ENCODE measurements at regions not wholly inside any gene's neighbourhood (a gene's known extent, or its start where the extent isn't known, plus 50 kb on each side); places are given as distances from the start of the nearest gene placed in this dataset.

DNA sequence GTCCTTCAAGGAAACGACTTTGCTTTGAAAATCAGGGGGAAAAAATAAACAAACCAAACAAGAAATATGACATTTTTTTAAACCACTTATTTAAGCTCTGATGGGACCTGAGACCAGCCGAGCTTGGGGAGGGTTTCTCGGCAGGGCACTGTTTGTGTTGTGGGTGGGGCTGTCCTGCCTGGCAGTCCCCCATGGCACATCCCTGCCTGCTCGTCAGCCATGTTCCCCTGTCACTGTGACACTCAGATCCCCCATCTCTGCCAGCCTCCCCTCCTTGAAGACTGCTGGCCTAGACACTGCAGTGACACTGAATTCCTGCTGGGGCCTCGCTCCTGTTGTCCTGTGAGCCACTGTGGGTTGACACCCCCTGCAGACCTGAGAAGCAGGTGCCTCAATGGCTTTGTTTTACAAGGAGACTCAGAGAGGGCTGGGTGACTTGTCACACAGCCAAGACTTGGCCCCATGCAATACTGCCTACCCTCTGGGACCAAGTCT is 95.1 kb upstream of the PTPN1 start:
- no peak for DNase-seq (ENCODE audit: low spot score)
- TF ChIP-seq, protein P1, sequence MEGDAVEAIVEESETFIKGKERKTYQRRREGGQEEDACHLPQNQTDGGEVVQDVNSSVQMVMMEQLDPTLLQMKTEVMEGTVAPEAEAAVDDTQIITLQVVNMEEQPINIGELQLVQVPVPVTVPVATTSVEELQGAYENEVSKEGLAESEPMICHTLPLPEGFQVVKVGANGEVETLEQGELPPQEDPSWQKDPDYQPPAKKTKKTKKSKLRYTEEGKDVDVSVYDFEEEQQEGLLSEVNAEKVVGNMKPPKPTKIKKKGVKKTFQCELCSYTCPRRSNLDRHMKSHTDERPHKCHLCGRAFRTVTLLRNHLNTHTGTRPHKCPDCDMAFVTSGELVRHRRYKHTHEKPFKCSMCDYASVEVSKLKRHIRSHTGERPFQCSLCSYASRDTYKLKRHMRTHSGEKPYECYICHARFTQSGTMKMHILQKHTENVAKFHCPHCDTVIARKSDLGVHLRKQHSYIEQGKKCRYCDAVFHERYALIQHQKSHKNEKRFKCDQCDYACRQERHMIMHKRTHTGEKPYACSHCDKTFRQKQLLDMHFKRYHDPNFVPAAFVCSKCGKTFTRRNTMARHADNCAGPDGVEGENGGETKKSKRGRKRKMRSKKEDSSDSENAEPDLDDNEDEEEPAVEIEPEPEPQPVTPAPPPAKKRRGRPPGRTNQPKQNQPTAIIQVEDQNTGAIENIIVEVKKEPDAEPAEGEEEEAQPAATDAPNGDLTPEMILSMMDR (IDR thresholded peaks at IDR 0.05; ENCODE audit: extremely low read depth, missing control alignments), result no peak

DNA sequence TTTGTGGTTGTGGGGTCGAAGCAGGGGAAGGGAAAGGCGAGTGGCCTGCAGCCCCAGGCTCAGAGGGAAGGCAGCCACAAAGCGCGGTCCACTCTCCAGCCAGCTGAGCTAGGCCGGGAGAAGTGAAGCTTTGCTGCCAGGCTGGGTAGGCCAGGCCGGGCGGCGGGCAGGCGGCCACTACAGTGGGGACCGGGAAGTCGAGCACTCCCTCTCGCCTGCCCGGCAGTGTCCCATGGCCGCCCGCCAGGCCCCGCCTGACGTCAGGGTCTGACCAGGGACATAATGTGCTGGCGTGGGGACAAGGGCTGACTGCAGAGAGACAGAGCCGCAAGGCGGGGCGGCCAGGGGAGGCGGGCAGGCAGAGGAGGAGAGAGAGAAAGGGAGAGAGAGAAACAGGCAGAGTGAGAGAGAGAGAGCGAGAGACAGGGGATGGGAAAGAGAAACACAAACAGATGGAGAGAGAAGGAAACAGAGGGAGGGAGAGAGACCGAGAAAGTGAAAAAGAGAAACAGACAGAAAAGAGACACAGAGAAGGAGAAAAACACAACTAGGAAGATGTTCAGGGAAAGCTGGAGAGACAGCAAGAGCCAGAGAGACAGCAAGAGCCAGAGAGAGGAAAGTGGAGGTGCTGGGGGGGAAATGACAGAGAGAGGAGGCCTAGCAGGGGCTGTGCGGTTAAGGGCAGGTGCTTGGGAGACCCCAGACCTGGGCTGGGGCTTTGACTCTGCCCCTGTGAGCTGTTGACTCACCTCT is 94.5 kb upstream of the PTPN1 start:
- DNase-seq (ENCODE audit: low spot score), result no peak
- TF ChIP-seq, protein P1 (IDR thresholded peaks at IDR 0.05; ENCODE audit: extremely low read depth, missing control alignments), result no peak

DNA sequence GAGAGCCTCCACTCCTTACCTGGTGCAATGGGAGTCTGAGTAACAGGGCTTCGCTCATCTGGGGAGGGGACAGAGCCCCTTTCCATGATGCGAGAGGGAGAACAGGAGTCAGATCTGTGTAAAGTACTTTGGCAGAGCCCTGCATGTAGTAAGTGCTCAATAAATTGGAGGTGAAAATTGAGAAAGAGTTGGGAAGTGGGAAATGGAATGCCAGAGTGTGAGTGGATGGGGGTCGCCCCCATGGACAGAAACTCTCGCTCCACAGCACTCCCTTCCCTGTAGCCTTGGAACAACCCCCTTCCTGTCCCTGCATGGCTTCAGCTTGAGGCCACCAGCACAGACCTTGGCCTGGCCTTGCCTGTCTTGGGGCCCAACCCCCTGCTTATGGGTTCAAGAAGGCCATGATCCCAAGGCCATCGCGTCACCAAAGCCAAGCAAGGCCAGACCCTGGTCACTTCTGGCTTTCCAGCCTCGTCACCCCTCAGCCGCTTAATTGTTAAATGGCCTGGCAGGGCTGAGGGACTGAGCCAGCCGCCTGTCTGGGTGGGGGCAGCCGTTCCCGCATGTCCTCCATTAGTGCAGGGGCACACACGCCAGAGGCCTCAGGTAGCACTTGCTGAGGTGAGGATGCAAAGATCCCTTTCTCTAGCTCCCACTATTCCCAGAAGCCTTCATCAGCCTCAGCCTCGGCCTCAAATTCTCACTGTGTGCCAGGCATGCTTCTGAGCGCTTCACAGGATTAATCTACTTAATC is 93.7 kb upstream of the PTPN1 start:
- DNase-seq (ENCODE audit: low spot score), result no peak
- TF ChIP-seq, protein P1 (IDR thresholded peaks at IDR 0.05; ENCODE audit: extremely low read depth, missing control alignments), result no peak

DNA sequence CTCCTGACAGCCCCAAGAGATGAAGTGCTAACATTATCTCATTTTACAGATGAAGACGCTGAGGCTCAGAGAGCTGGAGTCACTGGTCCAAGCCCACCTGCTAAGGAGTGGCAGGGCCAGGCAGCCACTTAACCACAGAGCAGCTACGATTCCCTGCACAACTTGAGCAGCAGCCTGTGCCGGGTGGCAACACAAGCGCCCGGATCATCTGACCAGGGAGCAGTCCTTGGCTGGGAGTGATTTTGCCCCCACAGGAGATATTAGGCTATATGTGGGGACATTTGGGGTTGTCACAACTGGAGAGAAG is 93.2 kb upstream of the PTPN1 start:
- DNase-seq (ENCODE audit: low spot score), result no peak
- TF ChIP-seq, protein P1 (IDR thresholded peaks at IDR 0.05; ENCODE audit: extremely low read depth, missing control alignments), result no peak

DNA sequence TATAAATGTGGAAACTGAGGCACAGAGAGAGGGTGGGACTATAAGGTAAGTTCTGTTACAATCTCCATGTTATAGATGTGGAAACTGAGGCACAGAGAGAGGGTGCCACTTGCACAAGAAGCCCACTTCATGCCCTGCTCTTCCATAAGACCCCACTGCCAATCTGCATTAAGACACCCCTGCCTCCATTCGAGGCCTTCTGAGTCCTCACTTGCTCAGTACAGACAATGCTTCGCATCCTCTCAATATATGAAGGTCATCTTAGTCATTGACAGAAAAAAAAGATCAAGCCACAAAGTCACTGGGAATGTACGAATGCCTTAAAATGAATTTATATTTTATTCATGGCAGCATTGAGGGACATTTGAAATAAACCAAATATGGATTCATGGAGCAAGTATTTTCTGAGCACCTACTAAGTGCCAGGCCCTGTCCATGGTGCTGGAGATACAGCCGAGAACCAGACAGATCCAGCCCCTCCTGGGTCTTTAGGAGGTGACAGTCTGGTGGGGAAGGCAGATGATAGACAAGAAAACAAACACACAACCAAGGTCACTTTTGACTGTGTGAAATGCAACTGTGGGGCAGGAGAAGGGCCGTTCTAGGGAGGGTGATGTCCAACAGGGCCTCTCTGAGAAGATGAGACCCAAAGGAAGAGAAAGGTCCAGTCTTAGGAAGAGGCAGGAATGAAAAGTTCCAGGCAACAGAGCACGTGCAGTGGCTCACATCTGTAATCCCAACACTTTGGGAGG is 92.5 kb upstream of the PTPN1 start:
- DNase-seq (ENCODE audit: low spot score), result no peak
- TF ChIP-seq, protein P1 (IDR thresholded peaks at IDR 0.05; ENCODE audit: extremely low read depth, missing control alignments), result no peak

DNA sequence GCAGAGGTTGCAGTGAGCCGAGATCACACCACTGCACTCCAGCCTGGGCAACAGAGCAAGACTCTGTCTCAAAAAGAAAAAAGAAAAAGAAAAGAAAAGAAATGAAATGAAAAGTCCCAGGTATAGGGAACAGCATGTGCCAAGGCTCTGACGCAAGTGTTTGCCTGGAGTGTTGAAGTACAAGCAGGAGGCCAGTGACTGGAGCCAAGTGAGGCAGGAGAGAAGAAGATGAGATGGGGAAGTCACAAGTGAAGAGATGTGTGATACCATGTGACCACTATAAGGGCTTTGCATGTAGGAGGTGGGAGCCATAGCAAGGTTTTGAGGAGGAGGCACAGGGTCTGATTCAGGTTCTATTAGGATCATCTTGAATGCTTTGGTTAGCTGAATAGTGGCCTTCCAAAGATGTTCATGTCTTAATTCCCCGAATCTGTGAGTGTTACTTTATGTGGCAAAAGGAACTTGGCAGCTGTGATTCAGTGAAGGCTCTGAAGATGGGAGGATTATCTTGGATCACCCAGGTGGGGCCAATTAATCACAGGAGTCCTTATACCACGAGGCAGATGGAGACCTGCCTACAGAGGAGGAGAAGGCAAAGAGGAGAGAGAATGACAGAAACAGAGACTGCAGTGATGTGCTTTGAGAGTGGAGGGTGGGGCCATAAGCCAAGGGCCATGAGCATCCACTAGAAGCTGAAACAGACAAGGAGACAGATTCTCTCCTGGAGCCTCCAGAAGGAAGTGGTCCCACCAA is 91.1 kb upstream of the PTPN1 start:
- no peak for DNase-seq (ENCODE audit: low spot score)
- TF ChIP-seq, protein P1 (IDR thresholded peaks at IDR 0.05; ENCODE audit: extremely low read depth, missing control alignments), result no peak
